ENCODE measurements at regions not wholly inside any gene's neighbourhood (a gene's known extent, or its start where the extent isn't known, plus 50 kb on each side); places are given as distances from the start of the nearest gene placed in this dataset.

DNA sequence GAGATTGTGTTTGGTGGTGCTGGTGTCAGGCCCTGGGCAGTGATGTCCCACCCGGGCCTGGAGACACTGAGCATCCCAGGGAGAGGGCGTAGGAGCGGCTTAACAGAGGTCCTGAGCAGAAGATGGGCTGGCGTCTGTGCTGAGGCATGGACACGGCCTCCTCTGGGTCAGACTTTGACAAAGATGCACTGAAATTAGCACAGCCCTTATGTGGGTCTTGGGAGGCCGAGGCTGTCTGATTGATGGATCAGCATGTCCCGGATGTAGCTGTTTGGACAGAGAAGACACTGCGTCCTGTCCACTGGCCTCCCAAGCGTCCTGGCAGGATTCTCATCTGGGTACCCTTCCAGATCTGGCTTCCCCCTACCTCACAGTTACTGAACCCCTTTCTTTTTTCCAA is 159.4 kb downstream of the ANKRD30B start:
- FAIRE-seq = no peak
- Histone ChIP-seq H3K4me2 (ENCODE audit: low read depth, low read length) (no peak overlapping the region), H3K4me3 (replicated peaks in 1 of 3; ENCODE audit: insufficient read depth in 1 of 3, low read depth in 2 of 3, low read length in 3 of 3) (no peak overlapping the region), H3K27ac (ENCODE audit: extremely low read length, insufficient read depth, low read length) (no peak overlapping the region), H3K9me3 (ENCODE audit: low read length) (no peaks in the 10 kb centered on the region), H3K27me3 (ENCODE audit: control insufficient read depth in 1 of 2, insufficient read depth in 2 of 2, low read length in 2 of 2) (no peaks in the 10 kb centered on the region), H3K79me2 (ENCODE audit: insufficient read depth, low read length) (no peaks in the 10 kb centered on the region), H3K9ac (ENCODE audit: insufficient read depth, low read depth, low read length) (no peak overlapping the region), H2AFZ (ENCODE audit: low read length) (no peak overlapping the region), H3K4me1 (ENCODE audit: insufficient read depth, low read length) (no peaks in the 10 kb centered on the region), H4K20me1 (ENCODE audit: insufficient read depth, low read length) (no peaks in the 10 kb centered on the region), H3K36me3 (replicated peaks in 1 of 2; ENCODE audit: control insufficient read depth in 1 of 2, insufficient read depth in 2 of 2, low read length in 2 of 2) (no peaks in the 10 kb centered on the region)
- no TSS peak for BruUV-seq (replicated peaks)
- no peak for DNase-seq (ENCODE audit: low spot score)
- CTCF ChIA-PET (ENCODE audit: low intra/inter-chr PET ratio, low total read pairs) = no interaction called here
- in situ Hi-C loops (cut with HindIII; ENCODE audit: extremely low pct_ligation_motif_present, low pct_unique_long_range_greater_than_20kb) = no loop called here
- intact Hi-C loops (cut with micrococcal nuclease; ENCODE audit: unreplicated experiment) = no loop called here
- TF ChIP-seq ARNT2 (CRISPR knock-in tag; IDR thresholded peaks at IDR 0.05; ENCODE audit: low read depth) (no peak), MAZ (IDR thresholded peaks at IDR 0.05; ENCODE audit: borderline replicate concordance, low read depth, low read length) (no peak), MAZ (CRISPR knock-in tag; IDR thresholded peaks at IDR 0.05; ENCODE audit: low read depth) (no peak), SKI (IDR thresholded peaks at IDR 0.05; ENCODE audit: partially characterized antibody) (no peak)
- TF ChIP-seq, protein P1, sequence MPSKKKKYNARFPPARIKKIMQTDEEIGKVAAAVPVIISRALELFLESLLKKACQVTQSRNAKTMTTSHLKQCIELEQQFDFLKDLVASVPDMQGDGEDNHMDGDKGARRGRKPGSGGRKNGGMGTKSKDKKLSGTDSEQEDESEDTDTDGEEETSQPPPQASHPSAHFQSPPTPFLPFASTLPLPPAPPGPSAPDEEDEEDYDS (CRISPR knock-in tag; IDR thresholded peaks at IDR 0.05) = no peak
- POLR2A ChIA-PET = no interaction called here
- WGBS (ENCODE audit: low lambda C conversion rate) = 13% methylated on average over 7 of the region's 9 CpGs
- no peak for ATAC-seq

- intact Hi-C loops (cut with micrococcal nuclease; ENCODE audit: unreplicated experiment) = no loop called here
- CTCF ChIA-PET (ENCODE audit: low intra/inter-chr PET ratio, low total read pairs) = no interaction called here
- in situ Hi-C loops (cut with HindIII; ENCODE audit: extremely low pct_ligation_motif_present, low pct_unique_long_range_greater_than_20kb) = no loop called here
- TF ChIP-seq STAG1 (CRISPR knock-in tag; IDR thresholded peaks at IDR 0.05) (no peak), YEATS4 (CRISPR knock-in tag; IDR thresholded peaks at IDR 0.05; ENCODE audit: borderline replicate concordance) (no peak), JUN (CRISPR knock-in tag; IDR thresholded peaks at IDR 0.05) (no peak), HDAC6 (IDR thresholded peaks at IDR 0.05; ENCODE audit: low read depth, low read length) (no peak), ZNF256 (CRISPR knock-in tag; conservative IDR thresholded peaks at IDR 0.05) (no peak), DZIP1 (CRISPR knock-in tag; IDR thresholded peaks at IDR 0.05) (no peak)
- TF ChIP-seq, protein P2, sequence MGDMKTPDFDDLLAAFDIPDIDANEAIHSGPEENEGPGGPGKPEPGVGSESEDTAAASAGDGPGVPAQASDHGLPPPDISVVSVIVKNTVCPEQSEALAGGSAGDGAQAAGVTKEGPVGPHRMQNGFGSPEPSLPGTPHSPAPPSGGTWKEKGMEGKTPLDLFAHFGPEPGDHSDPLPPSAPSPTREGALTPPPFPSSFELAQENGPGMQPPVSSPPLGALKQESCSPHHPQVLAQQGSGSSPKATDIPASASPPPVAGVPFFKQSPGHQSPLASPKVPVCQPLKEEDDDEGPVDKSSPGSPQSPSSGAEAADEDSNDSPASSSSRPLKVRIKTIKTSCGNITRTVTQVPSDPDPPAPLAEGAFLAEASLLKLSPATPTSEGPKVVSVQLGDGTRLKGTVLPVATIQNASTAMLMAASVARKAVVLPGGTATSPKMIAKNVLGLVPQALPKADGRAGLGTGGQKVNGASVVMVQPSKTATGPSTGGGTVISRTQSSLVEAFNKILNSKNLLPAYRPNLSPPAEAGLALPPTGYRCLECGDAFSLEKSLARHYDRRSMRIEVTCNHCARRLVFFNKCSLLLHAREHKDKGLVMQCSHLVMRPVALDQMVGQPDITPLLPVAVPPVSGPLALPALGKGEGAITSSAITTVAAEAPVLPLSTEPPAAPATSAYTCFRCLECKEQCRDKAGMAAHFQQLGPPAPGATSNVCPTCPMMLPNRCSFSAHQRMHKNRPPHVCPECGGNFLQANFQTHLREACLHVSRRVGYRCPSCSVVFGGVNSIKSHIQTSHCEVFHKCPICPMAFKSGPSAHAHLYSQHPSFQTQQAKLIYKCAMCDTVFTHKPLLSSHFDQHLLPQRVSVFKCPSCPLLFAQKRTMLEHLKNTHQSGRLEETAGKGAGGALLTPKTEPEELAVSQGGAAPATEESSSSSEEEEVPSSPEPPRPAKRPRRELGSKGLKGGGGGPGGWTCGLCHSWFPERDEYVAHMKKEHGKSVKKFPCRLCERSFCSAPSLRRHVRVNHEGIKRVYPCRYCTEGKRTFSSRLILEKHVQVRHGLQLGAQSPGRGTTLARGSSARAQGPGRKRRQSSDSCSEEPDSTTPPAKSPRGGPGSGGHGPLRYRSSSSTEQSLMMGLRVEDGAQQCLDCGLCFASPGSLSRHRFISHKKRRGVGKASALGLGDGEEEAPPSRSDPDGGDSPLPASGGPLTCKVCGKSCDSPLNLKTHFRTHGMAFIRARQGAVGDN (CRISPR knock-in tag; IDR thresholded peaks at IDR 0.05) = no peak
Observed at GRCh38 chr18:14908541-14908940, 160.6 kb downstream of the ANKRD30B start.

More at GRCh38 chr18:14908541-14908940, 160.6 kb downstream of the ANKRD30B start:
- H3K27me3 ChIP-seq (ENCODE audit: control insufficient read depth in 1 of 2, insufficient read depth in 2 of 2, low read length in 2 of 2) = no peaks in the 10 kb centered on the region
- H3K27ac ChIP-seq (ENCODE audit: extremely low read length, insufficient read depth, low read length) = no peak overlapping the region
- BruUV-seq (replicated peaks) = no TSS peak
- DNase-seq (ENCODE audit: low spot score) = no peak
- no peak overlapping the region for H3K4me3 ChIP-seq (replicated peaks in 1 of 3; ENCODE audit: insufficient read depth in 1 of 3, low read depth in 2 of 3, low read length in 3 of 3)
- H3K79me2 ChIP-seq (ENCODE audit: insufficient read depth, low read length) = no peaks in the 10 kb centered on the region
- no peaks in the 10 kb centered on the region for H4K20me1 ChIP-seq (ENCODE audit: insufficient read depth, low read length)
- no peaks in the 10 kb centered on the region for H3K36me3 ChIP-seq (replicated peaks in 1 of 2; ENCODE audit: control insufficient read depth in 1 of 2, insufficient read depth in 2 of 2, low read length in 2 of 2)
- no peaks in the 10 kb centered on the region for H3K4me1 ChIP-seq (ENCODE audit: insufficient read depth, low read length)
- no peak for FAIRE-seq
- no peak overlapping the region for H2AFZ ChIP-seq (ENCODE audit: low read length)
- WGBS (ENCODE audit: low lambda C conversion rate) = 8% methylated on average over 4 of the region's 5 CpGs
- POLR2A ChIA-PET = no interaction called here
- H3K4me2 ChIP-seq (ENCODE audit: low read depth, low read length) = no peak overlapping the region
- no peaks in the 10 kb centered on the region for H3K9me3 ChIP-seq (ENCODE audit: low read length)
- H3K9ac ChIP-seq (ENCODE audit: insufficient read depth, low read depth, low read length) = no peak overlapping the region
- ATAC-seq = no peak
